Smooth muscle cell (in vitro differentiated cells): ENCODE measurements at regions not wholly inside any gene's neighbourhood (a gene's known extent, or its start where the extent isn't known, plus 50 kb on each side); places are given as distances from the start of the nearest gene placed in this dataset.
"Not testable (repeated sequence)": the region's sequence is repeated elsewhere in the genome, so short reads cannot be mapped to it uniquely, and the experiment has no call there.

Experiments
- DNase-seq: peaks from one replicate; lab custom pipeline; 2025; ENCODE audit not compliant: unreplicated experiment; lab: John Stamatoyannopoulos, UW
- H2AFZ ChIP-seq: fragments of 200-600 bp; sonication (generic); 2 replicates; pipeline ENCODE4 v1.6.0; 2016; ENCODE audit warnings: antibody characterized with exemption, low read depth, mild to moderate bottlenecking
- H3F3A ChIP-seq: fragments of 200-600 bp; sonication (generic); 2 replicates; pipeline ENCODE4 v1.6.0; 2017; ENCODE audit warnings: antibody characterized with exemption, low read depth
- H3K27ac ChIP-seq: fragments of 200-600 bp; sonication (generic); 2 replicates; pipeline ENCODE4 v1.5.1; 2016; ENCODE audit warnings: low read depth, mild to moderate bottlenecking
- H3K27me3 ChIP-seq: fragments of 200-600 bp; sonication (generic); 2 replicates; pipeline ENCODE4 v1.6.1; 2016; ENCODE audit warnings: low read depth, mild to moderate bottlenecking
- H3K36me3 ChIP-seq: fragments of 200-600 bp; sonication (generic); 2 replicates; pipeline ENCODE4 v1.5.1; 2016; ENCODE audit warnings: low read depth
- H3K4me1 ChIP-seq: fragments of 200-600 bp; sonication (generic); 2 replicates; pipeline ENCODE4 v1.5.1; 2016; ENCODE audit warnings: low read depth
- H3K4me2 ChIP-seq: fragments of 200-600 bp; sonication (generic); 2 replicates; pipeline ENCODE4 v1.6.0; 2016; ENCODE audit warnings: mild to moderate bottlenecking
- H3K4me3 ChIP-seq: fragments of 200-600 bp; sonication (generic); 2 replicates; pipeline ENCODE4 v1.5.1; 2016; ENCODE audit warnings: mild to moderate bottlenecking
- H3K79me2 ChIP-seq: fragments of 200-600 bp; sonication (generic); 2 replicates; pipeline ENCODE4 v1.6.0; 2016; ENCODE audit warnings: low read depth, mild to moderate bottlenecking
- H3K9ac ChIP-seq: fragments of 200-600 bp; sonication (generic); 2 replicates; pipeline ENCODE4 v1.6.0; 2016; ENCODE audit warnings: low read depth
- H3K9me3 ChIP-seq: fragments of 200-600 bp; sonication (generic); replicated peaks from 2 replicates; pipeline ENCODE4 v1.5.1; 2016; ENCODE audit warnings: low read depth
- H4K20me1 ChIP-seq: fragments of 200-600 bp; sonication (generic); 2 replicates; pipeline ENCODE4 v1.6.0; 2016; ENCODE audit warnings: low read depth
- CTCF ChIP-seq: fragments of 200-600 bp; sonication (generic); IDR thresholded peaks from 2 replicates; pipeline ENCODE4 v1.5.1; 2017; ENCODE audit warnings: borderline replicate concordance, mild to moderate bottlenecking, antibody characterized with exemption; ENCODE audit not compliant: insufficient read depth, poor library complexity, severe bottlenecking
- WGBS: methylation state at CpG from one replicate; pipeline ENCODE4 v1.1.7; 2016; ENCODE audit warnings: low lambda C conversion rate; 5-methylcytosine and 5-hydroxymethylcytosine counted together

GRCh38 chr5:28391277-28391676 lies 1352.9 kb upstream of the CDH9 start:
- Histone ChIP-seq H3K36me3 (no peaks in the 10 kb centered on the region), H3K9ac (no peak overlapping the region), H3K4me1 (no peaks in the 10 kb centered on the region), H2AFZ (no peak overlapping the region), H3K4me2 (no peak overlapping the region), H3F3A (no peaks in the 10 kb centered on the region), H3K27ac (no peak overlapping the region), H3K79me2 (no peaks in the 10 kb centered on the region), H3K4me3 (no peak overlapping the region), H4K20me1 (no peaks in the 10 kb centered on the region), H3K27me3 (no peaks in the 10 kb centered on the region), H3K9me3 (no peaks in the 10 kb centered on the region)
- TF ChIP-seq CTCF, result no peak
- 71% methylated on average over 1 of the region's 1 CpG for WGBS
- no peak for DNase-seq

- DNase-seq, result no peak
- Histone ChIP-seq H3K4me3 (no peak overlapping the region), H3K79me2 (no peaks in the 10 kb centered on the region), H3K27ac (no peak overlapping the region), H3K36me3 (no peaks in the 10 kb centered on the region), H3K27me3 (no peaks in the 10 kb centered on the region), H3F3A (no peaks in the 10 kb centered on the region), H2AFZ (no peak overlapping the region), H3K4me2 (no peak overlapping the region), H4K20me1 (no peaks in the 10 kb centered on the region), H3K9ac (no peak overlapping the region), H3K4me1 (no peaks in the 10 kb centered on the region), H3K9me3 (no peaks in the 10 kb centered on the region)
- 39% methylated on average over 1 of the region's 1 CpG for WGBS
- no peak for TF ChIP-seq CTCF
Measured at GRCh38 chr5:28390341-28390740, 1352.0 kb upstream of the CDH9 start.

DNA sequence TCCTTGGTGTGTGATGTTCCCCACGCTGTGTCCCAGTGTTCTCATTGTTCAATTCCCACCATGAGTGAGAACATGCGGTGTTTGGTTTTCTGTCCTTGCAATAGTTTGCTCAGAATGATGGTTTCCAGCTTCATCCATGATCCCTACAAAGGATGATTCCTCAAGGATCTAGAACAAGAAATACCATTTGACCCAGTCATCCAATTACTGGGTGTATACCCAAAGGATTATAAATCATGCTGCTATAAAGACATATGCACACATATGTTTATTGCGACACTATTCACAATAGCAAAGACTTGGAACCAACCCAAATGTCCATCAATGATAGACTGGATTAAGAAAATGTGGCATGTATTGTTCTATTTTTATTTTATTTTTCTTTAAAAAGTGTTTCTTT lies 1351.3 kb upstream of the CDH9 start:
- 98% methylated on average over 3 of the region's 3 CpGs for WGBS

GRCh38 chr5:28388428-28388827 lies 1350.0 kb upstream of the CDH9 start:
- no peaks in the 10 kb centered on the region for H3F3A ChIP-seq
- H4K20me1 ChIP-seq, result no peaks in the 10 kb centered on the region
- no peaks in the 10 kb centered on the region for H3K27me3 ChIP-seq
- no peak overlapping the region for H3K9ac ChIP-seq
- H3K36me3 ChIP-seq, result no peaks in the 10 kb centered on the region
- DNase-seq, result no peak
- no peak overlapping the region for H2AFZ ChIP-seq
- TF ChIP-seq CTCF, result no peak
- H3K79me2 ChIP-seq, result no peaks in the 10 kb centered on the region
- no peak overlapping the region for H3K27ac ChIP-seq
- no peaks in the 10 kb centered on the region for H3K9me3 ChIP-seq
- 93% methylated on average over 2 of the region's 2 CpGs for WGBS
- H3K4me2 ChIP-seq, result no peak overlapping the region
- H3K4me3 ChIP-seq, result no peak overlapping the region
- no peaks in the 10 kb centered on the region for H3K4me1 ChIP-seq

More for the DNA sequence above, 1351.3 kb upstream of the CDH9 start:
- not testable (repeated sequence) for H4K20me1 ChIP-seq, H3K27ac ChIP-seq, H3K79me2 ChIP-seq, H3K4me1 ChIP-seq, H3K4me2 ChIP-seq, H3K27me3 ChIP-seq, H3K9ac ChIP-seq, H3K4me3 ChIP-seq, H3K9me3 ChIP-seq, H2AFZ ChIP-seq, H3F3A ChIP-seq, H3K36me3 ChIP-seq, DNase-seq
